MM.1S (cell line): ENCODE measurements at regions not wholly inside any gene's neighbourhood (a gene's known extent, or its start where the extent isn't known, plus 50 kb on each side); places are given as distances from the start of the nearest gene placed in this dataset.
"Not testable (repeated sequence)": the region's sequence is repeated elsewhere in the genome, so short reads cannot be mapped to it uniquely, and the experiment has no call there.

ENCODE experiments used
- CTCF ChIP-seq: fragments of 300-600 bp; sonication (generic); IDR thresholded peaks from 2 replicates; pipeline ENCODE4 v1.5.1; 2016; ENCODE audit warnings: antibody characterized with exemption, low read length, mixed read lengths
- EZH2 ChIP-seq: fragments of 300-600 bp; sonication (generic); optimal IDR thresholded peaks from 2 replicates; pipeline ENCODE3; 2017; ENCODE audit warnings: low read depth, mild to moderate bottlenecking, antibody characterized with exemption, low read length, mixed read lengths
- EZH2phosphoT487 ChIP-seq: fragments of 300-600 bp; sonication (generic); IDR thresholded peaks from 2 replicates; pipeline ENCODE4 v1.6.1; 2018; ENCODE audit warnings: antibody characterized with exemption, low read length

- not testable (repeated sequence) for TF ChIP-seq CTCF, EZH2, EZH2phosphoT487
These were observed 544.5 kb upstream of the HTR1E start for GRCh38 chr6:86392850-86393249.
